ENCODE measurements at regions not wholly inside any gene's neighbourhood (a gene's known extent, or its start where the extent isn't known, plus 50 kb on each side); places are given as distances from the start of the nearest gene placed in this dataset.
"Not testable (repeated sequence)": the region's sequence is repeated elsewhere in the genome, so short reads cannot be mapped to it uniquely, and the experiment has no call there.

DNA sequence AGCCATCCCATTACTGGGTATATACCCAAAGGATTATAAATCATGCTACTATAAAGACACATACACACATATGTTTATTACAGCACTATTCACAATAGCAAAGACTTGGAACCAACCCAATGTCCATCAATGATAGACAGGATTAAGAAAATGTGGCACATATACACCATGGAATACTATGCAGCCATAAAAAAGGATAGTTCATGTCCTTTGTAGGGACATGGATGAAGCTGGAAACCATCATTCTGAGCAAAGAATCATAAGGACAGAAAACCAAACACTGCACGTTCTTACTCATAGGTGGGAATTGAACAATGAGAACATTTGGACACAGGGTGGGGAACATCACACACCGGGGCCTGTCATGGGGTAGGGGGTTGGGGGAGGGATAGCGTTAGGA lies 60.3 kb upstream of the NMU start:
- TF ChIP-seq POLR2A (IDR thresholded peaks at IDR 0.05), result not testable (repeated sequence)
- TF ChIP-seq, protein P1, sequence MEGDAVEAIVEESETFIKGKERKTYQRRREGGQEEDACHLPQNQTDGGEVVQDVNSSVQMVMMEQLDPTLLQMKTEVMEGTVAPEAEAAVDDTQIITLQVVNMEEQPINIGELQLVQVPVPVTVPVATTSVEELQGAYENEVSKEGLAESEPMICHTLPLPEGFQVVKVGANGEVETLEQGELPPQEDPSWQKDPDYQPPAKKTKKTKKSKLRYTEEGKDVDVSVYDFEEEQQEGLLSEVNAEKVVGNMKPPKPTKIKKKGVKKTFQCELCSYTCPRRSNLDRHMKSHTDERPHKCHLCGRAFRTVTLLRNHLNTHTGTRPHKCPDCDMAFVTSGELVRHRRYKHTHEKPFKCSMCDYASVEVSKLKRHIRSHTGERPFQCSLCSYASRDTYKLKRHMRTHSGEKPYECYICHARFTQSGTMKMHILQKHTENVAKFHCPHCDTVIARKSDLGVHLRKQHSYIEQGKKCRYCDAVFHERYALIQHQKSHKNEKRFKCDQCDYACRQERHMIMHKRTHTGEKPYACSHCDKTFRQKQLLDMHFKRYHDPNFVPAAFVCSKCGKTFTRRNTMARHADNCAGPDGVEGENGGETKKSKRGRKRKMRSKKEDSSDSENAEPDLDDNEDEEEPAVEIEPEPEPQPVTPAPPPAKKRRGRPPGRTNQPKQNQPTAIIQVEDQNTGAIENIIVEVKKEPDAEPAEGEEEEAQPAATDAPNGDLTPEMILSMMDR (IDR thresholded peaks at IDR 0.05), result not testable (repeated sequence)

Data from Peyer's patch (tissue), 4 donors.